DMS114 treated with DMSO at 0.1 percent for 48 hours (cell line): ENCODE measurements at regions not wholly inside any gene's neighbourhood (a gene's known extent, or its start where the extent isn't known, plus 50 kb on each side); places are given as distances from the start of the nearest gene placed in this dataset.
"Not testable (repeated sequence)": the region's sequence is repeated elsewhere in the genome, so short reads cannot be mapped to it uniquely, and the experiment has no call there.

ENCODE experiments used
- DNase-seq: peaks from one replicate; lab custom pipeline; 2025; ENCODE audit not compliant: unreplicated experiment; lab: John Stamatoyannopoulos, UW

DNA sequence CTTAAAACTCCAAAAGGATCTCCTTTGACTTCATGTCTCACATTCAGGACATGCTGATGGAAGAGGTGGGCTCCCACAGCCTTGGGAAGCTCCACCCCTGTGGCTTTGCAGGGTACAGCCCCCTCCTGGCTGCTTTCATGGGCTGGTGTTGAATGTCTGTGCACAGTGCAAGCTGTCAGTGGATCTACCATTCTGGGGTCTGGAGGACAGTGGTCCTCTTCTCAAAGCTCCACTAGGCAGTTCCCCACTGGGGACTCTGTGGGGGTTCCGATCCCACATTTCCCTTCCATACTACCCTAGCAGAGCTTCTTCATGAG, 150.2 kb upstream of the FBXL17 start:
- not testable (repeated sequence) for DNase-seq

DNA sequence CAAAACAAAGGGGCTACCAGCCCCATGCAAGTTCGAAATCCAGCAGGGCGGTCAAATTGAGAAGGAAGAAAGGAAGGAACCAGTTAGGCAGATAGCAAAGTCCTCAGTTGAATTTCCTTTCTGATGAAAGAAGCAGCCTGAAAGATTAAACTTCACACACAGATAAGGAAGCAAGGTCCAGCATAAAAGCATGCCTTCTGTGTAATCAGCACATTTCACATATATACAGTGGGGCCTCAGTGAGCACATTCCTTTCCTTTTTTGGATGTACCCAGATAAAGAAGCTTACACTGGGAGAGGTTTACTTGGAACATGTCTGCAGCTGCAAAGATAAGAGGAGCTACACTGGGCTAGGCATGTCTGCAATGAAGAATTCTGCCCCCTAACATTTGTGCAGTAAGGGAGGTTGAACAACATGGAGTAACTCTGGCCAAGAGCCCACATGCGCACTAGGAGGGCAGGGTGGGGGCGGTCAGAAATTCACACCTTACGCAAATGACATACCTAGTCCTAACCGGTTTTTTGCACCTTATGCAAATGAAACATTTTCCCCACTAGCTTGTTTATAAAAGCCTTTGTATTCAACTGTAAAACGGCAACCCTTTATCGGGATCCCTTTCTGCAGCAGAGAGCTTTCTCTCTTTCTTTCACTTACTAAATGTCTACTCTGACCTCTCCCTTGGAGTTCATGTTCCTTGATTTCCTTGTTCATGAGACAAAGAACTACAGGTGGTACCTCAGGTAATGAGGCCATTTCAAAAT, 149.7 kb upstream of the FBXL17 start:
- no peak for DNase-seq

DNA sequence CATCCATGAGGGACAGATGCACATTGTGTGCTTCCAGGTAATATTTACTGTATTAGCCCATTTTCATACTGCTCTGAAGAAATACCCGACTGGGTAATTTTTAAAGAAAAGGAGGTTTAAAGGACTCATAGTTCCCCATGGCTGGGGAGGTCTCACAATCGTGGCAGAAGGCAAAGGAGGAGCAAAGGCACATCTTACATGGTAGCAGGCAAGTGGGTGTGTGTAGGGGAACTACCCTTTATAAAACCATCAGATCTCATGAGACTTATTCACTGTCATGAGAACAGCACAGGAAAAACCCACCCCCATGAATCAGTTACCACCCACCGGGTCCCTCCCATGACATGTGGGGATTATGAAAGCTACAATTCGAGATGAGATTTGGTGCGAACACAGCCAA, 148.8 kb upstream of the FBXL17 start:
- DNase-seq, result no peak

DNA sequence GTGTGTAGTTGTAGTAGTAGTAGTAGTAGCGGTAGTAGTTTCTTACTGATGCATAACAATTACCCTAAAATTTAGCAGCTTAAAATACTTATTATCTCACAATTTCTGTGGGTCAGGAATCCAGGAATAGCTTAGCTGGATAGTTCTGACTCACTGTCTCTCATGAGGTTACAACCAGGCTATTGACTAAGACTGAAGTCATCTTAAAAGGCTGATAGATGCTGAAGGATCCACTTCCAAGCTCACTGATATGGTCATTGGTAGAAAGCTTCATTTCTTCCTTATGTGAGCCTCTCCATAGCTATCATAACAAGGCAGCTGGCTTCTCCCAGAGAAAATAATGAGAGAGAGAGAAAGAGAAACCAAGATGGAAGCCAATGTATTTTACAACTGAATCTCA, 147.5 kb upstream of the FBXL17 start:
- no peak for DNase-seq

DNA sequence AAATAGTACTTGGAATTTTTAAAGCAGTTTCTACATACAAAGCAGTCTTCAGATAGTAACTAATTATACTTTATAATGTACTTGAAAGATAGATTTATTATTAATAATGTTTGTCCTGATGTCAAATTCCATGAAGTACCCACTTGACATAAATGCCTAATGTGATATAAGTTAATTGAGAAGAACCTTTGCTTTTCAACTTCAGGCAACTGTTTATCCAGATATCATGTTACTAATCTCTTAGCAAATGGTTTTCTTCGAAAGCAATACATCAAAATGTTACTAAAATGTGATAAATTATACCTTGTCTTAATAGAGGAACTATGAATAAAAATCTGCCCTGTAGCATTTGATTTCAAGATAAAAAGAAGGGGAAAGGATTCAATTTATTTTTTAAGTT, 146.8 kb upstream of the FBXL17 start:
- DNase-seq, result no peak

DNA sequence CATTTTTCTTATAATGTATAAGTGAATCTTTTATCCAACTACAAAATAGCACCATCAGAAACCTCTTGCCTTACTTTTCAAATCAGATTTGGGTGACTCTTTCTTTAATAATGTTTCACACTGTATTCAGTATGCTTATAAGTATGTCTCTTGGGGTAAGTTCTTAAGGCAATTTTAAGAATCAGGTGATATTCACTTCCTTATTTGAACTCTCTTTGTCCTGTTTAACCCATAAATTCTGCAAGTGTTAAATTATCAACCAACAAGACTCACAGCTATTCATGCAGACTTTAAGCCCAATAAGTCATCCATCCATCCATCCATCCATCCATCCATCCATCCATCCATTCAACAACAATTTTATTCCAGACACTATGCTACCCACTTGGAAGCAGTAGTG, 142.7 kb upstream of the FBXL17 start:
- no peak for DNase-seq

DNA sequence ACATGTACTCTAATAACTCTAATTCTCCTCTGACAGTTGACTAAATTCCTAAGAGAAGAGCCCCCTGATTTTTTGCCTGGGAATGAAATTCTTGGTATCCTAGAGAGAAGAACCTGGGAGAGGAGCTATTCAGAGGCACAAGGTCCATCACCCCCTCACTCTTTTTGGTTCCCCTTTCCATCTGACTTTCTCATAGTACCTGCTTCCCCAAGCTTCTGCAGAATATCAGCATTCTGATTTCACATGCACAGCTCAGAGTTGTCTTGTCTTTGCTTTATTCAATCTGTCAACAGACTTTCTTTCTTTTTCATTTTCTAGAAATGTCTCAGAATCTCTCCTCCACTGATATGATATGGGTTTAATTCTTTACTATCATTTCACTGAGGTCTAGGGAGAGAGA, 141.5 kb upstream of the FBXL17 start:
- DNase-seq, result no peak

DNA sequence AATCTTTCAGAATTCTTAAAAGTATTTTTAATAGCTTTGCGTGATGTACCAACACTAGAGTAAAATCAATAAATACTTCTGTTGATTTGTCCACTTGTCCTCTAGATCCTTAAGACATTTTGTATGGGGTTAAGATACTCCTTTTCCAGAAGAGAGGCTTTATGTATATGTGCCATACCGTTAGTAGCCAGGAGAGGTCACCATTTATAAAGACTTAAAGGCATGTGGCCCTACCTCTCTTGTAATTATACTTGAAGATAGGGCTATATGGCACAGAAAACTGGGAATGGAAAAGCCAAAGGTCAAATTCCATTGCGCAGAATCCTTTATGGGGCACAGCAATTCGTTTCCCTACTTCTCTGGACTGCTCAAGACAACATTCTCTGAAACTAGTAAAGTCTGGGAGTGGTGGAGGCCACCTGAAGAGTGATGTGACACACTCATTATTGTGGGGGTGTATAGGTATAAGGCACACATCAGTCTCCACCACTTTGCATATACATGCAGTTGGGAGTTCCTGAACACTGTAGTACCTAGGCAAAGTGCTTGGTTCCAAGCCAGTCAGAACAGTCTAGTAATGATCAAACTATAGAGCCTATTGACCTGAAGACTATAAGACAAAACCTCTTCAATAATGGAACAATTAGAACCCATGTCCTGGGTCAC, 140.1 kb upstream of the FBXL17 start:
- peak; percentile 56 for DNase-seq

DNA sequence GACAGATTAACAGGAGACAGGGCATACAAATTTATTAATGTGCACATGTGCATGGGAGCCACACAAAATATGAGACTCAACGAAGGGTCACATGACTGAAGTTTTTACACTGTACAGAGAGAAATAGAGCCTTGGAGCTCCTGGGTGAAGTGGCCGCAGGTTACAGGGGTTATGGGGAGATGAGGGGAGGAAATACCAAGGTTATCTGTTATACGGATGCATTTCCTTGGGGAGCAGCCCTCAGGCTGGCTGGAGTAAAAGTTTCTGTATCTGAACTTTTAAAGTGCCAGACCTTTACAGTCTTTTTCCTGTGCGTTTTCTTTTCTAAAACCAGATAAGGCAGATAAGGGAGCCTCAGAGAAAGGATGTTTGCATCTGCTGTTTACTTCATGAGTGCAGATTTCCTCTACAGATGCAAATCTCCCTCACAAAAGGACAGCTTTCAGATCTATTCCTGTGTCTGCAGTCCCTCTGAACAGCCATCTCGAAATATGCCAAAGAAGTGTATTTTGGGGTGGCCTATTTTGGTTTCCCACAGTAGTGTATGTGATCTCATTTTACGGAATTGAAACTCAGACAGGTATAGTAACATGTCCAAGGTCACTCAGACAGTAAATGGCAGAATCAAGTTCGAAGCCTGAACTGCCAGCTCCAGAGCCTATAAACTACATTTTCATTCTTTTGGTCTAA, 139.3 kb upstream of the FBXL17 start:
- no peak for DNase-seq

DNA sequence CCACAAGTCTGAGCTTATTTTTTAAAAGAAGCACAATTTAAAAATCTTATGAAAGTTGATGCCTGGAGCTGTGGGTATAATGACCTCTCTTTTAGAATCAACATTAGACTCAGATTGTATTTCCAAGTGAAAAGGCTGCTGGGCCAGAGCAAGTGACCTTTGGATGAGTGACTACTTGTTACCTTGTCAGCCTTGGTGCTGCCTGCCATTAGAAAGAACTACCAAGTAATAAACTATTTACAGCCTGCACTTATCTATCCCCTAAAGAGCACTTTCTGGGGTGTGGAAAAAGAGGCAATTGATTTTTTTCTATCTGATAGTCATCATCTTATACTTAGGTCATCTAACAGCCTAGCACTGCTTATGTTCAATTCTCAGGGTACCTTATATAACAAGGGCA, 134.9 kb upstream of the FBXL17 start:
- no peak for DNase-seq

DNA sequence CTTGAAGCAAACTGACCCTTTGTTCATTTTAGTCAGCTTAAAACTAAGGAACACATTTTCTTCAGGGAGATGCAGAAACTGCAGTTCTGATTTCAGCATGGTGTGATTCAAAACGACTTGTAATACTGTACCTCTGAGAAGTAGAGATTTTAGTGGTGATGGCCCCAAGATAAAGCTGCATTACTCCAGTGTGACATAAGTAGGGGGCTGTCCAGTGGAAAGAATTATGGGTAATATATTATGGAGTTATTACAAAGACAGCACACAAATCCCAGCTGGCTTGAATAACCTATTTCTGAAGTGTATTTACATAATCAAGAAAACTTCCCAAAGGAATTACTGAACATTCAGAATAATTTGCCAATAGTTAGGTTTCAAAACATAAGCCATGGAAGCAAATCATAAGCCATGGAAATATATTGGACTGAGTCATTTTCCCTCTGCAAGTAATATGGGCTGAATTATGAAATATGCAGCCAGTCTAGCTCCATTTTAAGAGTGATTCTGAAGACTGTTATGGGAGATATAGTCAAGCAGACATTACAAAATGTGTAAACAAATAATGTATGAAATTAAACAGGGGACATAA, 133.7 kb upstream of the FBXL17 start:
- DNase-seq, result no peak

DNA sequence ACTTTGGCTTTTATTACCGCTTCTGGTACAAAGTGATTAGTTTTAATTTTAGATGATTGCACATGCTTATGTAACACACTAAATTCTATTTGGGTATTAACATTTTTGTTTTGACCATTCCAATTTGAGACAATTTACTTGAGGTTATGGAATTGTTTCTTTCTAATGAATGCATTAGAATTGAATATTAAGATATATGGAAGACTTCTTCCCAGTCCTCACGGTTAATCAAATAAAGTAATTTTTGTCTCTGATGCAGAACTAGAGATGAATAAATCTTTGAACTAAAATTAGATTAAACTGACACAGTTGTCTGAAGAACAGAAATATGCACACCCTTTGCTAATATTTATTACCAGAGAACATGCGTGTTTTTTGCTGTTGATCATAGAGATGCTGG, 127.1 kb upstream of the FBXL17 start:
- no peak for DNase-seq

DNA sequence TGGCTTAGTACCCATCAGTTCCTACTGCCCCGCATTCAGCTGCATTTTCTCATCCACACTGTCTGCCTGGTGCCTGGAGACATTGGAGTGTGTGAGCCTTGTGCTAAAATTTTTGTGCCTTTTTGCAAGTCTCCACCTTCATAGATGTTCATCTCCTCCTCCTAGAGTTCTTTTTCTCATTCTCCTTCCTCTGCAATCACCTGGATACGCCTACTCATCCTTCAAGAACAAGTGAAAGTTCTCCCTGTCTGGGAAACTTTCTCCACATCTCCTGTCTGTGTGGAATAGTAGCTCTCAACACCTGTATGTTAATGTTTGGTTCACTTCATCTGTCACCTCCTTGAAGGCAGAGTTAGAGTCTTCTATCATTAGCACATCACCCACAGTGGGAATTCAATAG, 125.7 kb upstream of the FBXL17 start:
- DNase-seq, result no peak

DNA sequence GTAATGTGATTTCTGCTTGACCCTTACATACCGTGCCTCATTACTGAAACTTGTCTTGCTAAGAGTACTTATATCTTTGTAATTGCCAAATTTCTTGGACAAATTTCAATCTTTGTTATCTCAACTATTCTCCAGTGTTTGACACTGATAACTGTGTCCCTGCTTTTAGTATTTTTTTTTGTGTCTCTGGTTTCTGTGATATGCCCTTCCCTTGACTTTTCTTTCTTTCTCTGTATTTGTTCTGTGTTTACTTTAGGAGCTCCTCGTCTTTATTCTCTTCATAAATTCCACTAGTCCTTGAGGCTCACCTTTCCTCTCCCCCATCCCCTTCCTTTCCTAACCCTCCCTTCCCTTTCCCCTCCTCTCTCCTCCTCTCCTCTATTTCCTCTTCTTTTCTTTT, 123.7 kb upstream of the FBXL17 start:
- DNase-seq, result no peak

DNA sequence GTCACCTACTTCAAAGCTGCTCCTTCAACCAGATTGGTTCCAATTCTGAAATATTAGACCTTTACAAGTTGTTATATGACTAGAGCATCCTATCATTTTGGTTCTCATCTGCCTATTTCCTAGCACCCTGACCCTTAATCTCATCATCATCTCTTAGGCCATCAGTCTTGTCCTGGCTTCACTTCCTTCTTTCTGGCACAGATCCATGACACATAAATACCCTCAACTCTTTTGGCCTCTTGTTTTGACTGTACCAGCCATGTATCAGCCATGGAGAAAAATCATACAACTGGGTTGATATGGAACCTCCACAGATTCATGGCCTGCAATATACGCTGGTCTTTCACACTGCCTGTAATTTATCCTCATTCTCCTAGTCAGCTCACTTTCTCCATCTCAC, 123.1 kb upstream of the FBXL17 start:
- DNase-seq, result no peak

DNA sequence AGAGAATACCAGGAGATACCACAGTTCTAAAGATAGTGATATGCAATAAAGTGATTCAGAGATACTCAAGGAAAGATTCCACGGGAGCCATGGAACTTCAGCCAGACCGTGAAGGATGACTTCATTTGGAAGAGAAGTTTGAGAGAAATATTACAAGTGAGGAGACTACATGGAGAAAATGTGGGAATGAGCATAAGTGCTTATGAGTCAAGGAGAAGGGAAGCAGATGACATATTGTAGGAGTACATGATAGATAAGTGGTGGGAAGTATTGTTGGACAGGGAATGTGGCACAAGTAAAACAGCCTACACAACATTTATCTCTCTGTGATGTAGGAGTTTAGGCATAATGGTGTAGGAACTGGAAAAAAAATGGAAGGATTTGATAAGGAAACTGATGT, 122.1 kb upstream of the FBXL17 start:
- no peak for DNase-seq

DNA sequence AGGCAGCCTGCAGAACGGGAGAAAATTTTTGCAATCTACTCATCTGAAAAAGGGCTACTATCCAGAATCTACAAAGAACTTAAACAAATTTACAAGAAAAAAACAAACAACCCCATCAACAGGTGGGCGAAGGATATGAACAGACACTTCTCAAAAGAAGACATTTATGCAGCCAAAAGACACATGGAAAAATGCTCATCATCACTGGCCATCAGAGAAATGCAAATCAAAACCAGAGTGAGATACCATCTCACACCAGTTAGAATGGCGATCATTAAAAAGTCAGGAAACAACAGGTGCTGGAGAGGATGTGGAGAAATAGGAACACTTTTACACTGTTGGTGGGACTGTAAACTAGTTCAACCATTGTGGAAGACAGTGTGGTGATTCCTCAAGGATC, 113.7 kb upstream of the FBXL17 start:
- not testable (repeated sequence) for DNase-seq

DNA sequence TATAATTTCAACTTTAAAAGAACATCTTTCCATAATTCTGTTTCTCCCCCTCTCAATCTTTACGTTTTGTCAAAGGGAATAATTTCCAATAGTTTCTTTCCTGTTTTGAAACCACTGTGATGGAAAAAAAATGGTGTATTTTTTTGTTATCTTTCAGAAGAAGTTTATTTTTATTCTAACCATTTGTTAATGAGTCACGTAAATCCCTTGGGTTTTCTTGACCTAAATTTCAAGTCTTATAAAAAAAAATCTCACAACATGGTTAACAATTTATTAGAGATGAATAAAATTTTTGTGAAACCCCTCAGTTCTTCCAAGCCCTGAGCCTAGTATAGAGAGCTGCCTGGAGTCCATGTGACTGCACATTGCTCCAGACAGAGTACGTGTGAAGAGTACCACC, 106.1 kb upstream of the FBXL17 start:
- DNase-seq, result no peak

DNA sequence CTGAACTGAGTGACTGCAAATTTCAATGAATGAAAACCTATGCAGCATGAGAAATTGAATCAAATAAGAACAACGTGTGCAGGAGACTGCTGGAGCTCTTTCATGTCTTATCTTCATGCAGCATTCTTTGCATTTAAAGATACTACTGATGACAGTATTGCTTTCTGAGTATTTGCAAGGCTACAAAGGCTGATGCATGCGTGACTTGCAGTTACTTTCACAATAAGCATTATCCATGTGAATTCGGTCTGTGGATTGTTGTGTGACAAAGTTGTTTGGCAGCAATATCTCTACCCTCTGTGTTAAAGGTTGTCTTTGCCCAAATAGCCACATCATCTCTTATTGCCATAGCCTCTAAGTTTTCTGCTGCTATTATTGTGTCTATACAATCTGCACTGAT, 102.1 kb upstream of the FBXL17 start:
- no peak for DNase-seq

DNA sequence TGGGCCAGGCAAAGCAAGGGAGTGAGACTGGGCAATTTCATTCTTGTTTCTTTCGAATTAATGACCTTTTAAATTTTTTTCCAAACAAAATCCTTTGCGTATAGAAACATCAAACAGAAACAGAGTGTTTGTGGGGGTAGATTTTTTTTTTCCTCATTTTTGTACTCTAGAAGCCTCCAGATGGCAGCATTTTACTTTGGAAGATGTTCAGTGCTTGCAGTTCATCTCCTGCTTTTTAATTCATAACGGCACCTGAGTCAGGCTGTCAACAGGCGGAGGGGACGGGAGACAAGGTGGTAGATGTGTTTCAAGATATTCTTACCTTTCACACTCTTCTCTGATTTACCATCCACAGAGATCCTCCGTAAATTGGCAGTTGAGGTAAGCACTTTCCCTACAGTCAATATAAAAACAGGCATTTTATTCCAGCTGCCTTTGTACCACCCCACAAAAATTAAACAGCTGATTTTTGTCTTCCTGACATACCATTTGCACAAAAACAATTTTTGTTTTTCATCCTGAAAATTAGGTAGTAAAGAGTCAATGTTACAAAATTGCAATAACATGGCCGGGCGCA, 99.5 kb upstream of the FBXL17 start:
- peak; percentile 52 for DNase-seq

DNA sequence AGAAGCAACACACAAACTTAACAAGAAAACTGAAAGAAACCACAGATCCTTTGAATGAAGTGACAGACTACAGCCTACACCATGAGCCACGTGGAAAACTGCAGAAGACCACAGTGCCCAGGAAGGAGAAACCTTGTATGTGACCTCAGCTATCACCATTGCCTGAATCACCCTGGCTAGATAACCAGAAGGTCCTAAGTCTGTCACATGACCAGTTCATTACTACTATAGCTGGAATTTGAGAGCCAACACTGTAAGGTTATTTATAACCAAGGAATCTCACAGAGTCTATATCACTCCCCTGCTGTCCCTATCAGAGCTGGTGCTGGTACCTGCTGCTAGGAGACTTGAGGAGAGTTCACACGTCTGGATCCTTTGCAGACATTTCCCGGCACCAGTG, 90.3 kb upstream of the FBXL17 start:
- no peak for DNase-seq

DNA sequence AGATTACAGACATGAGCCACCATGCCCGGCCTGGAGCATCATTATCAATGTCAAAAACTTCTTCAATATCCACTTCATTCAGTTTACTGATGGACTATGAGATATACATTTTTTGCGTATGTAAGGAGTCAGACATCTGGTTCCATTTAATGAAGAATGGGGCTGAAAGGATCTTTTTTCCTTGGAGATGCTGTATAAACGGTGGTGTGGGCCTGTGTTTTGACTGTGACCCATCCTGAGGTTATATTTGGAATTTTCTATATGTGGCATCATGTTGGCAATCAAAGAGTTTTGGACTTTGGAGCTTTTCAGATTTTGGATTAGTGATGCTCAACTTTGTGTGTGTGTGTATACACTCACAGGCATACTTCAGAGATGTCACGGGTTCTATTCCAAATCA, 85.7 kb upstream of the FBXL17 start:
- no peak for DNase-seq
